ENCODE measurements at regions not wholly inside any gene's neighbourhood (a gene's known extent, or its start where the extent isn't known, plus 50 kb on each side); places are given as distances from the start of the nearest gene placed in this dataset.

- TF ChIP-seq POLR2A (IDR thresholded peaks at IDR 0.05; ENCODE audit: low read depth, low read length) (no peak), POLR2AphosphoS5 (IDR thresholded peaks at IDR 0.05; ENCODE audit: low read depth, low read length) (no peak), TAF1 (IDR thresholded peaks at IDR 0.05; ENCODE audit: borderline replicate concordance, low read depth, low read length) (no peak)
Measured at GRCh38 chr1:29767769-29768425, 531.6 kb downstream of the PTPRU start.
